WTC11 (cell line): ENCODE measurements at regions not wholly inside any gene's neighbourhood (a gene's known extent, or its start where the extent isn't known, plus 50 kb on each side); places are given as distances from the start of the nearest gene placed in this dataset.

Experiments used
- FOXP1 ChIP-seq: sonication (generic); formaldehyde crosslinking; IDR thresholded peaks from 2 replicates; pipeline ENCODE4 v1.8.0; 2022; ENCODE audit warnings: missing genetic modification reagents, mild to moderate bottlenecking, moderate library complexity, borderline replicate concordance
- MYBL2 ChIP-seq: sonication (generic); formaldehyde crosslinking; IDR thresholded peaks from 2 replicates; pipeline ENCODE4 v1.8.1; 2023; ENCODE audit warnings: mild to moderate bottlenecking, moderate library complexity, missing genetic modification reagents
- NR1H2 ChIP-seq: sonication (generic); formaldehyde crosslinking; IDR thresholded peaks from 2 replicates; pipeline ENCODE4 v1.9.0; 2021; ENCODE audit warnings: mild to moderate bottlenecking, moderate library complexity, missing genetic modification reagents
- ZNF317 ChIP-seq: sonication (generic); formaldehyde crosslinking; IDR thresholded peaks from 2 replicates; pipeline ENCODE4 v1.8.1; 2023; ENCODE audit warnings: low read depth, mild to moderate bottlenecking, moderate library complexity, missing genetic modification reagents, borderline replicate concordance
- TF ChIP-seq, protein P1 (sequence below): sonication (generic); formaldehyde crosslinking; IDR thresholded peaks from 2 replicates; pipeline ENCODE4 v1.8.0; 2022; ENCODE audit warnings: mild to moderate bottlenecking, missing genetic modification reagents
- TF ChIP-seq, protein P2 (sequence below): fragments of 200-600 bp; IDR thresholded peaks from 2 replicates; pipeline ENCODE4 v1.8.0; 2022; ENCODE audit warnings: antibody characterized with exemption

DNA sequence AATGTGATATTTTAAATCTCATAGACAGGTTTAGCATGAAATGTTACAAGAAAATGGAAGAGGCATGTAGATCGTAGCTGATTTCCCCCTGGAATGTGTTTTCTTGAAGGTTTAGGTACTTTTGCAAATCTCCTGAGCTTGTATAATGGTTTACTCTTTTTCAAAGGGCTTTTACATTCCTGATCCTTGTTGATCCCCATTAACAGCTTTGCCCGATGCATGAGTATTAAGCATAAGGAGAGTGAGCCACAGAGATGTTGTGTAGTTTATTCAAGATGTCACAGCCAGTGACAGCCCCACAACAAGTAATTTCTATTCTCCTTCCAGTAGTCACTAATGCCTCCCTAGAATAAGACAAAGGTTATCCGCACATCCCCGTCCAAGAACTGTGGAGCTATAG is 103.7 kb downstream of the SKIDA1 start:
- TF ChIP-seq, protein P1, sequence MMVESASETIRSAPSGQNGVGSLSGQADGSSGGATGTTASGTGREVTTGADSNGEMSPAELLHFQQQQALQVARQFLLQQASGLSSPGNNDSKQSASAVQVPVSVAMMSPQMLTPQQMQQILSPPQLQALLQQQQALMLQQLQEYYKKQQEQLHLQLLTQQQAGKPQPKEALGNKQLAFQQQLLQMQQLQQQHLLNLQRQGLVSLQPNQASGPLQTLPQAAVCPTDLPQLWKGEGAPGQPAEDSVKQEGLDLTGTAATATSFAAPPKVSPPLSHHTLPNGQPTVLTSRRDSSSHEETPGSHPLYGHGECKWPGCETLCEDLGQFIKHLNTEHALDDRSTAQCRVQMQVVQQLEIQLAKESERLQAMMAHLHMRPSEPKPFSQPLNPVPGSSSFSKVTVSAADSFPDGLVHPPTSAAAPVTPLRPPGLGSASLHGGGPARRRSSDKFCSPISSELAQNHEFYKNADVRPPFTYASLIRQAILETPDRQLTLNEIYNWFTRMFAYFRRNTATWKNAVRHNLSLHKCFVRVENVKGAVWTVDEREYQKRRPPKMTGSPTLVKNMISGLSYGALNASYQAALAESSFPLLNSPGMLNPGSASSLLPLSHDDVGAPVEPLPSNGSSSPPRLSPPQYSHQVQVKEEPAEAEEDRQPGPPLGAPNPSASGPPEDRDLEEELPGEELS (CRISPR knock-in tag), result no peak
- TF ChIP-seq, protein P2, sequence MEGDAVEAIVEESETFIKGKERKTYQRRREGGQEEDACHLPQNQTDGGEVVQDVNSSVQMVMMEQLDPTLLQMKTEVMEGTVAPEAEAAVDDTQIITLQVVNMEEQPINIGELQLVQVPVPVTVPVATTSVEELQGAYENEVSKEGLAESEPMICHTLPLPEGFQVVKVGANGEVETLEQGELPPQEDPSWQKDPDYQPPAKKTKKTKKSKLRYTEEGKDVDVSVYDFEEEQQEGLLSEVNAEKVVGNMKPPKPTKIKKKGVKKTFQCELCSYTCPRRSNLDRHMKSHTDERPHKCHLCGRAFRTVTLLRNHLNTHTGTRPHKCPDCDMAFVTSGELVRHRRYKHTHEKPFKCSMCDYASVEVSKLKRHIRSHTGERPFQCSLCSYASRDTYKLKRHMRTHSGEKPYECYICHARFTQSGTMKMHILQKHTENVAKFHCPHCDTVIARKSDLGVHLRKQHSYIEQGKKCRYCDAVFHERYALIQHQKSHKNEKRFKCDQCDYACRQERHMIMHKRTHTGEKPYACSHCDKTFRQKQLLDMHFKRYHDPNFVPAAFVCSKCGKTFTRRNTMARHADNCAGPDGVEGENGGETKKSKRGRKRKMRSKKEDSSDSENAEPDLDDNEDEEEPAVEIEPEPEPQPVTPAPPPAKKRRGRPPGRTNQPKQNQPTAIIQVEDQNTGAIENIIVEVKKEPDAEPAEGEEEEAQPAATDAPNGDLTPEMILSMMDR, result no peak
- TF ChIP-seq NR1H2 (CRISPR knock-in tag) (no peak), FOXP1 (CRISPR knock-in tag) (no peak), ZNF317 (CRISPR knock-in tag) (no peak), MYBL2 (CRISPR knock-in tag) (no peak)
